Forelimb muscle (tissue), 1 donor: ENCODE measurements at regions not wholly inside any gene's neighbourhood (a gene's known extent, or its start where the extent isn't known, plus 50 kb on each side); places are given as distances from the start of the nearest gene placed in this dataset.
"Not testable (repeated sequence)": the region's sequence is repeated elsewhere in the genome, so short reads cannot be mapped to it uniquely, and the experiment has no call there.

Experiments used
- DNase-seq: peaks from one replicate; pipeline ENCODE4 v3.0.0-alpha.2; 2013; ENCODE audit warnings: low read depth

DNA sequence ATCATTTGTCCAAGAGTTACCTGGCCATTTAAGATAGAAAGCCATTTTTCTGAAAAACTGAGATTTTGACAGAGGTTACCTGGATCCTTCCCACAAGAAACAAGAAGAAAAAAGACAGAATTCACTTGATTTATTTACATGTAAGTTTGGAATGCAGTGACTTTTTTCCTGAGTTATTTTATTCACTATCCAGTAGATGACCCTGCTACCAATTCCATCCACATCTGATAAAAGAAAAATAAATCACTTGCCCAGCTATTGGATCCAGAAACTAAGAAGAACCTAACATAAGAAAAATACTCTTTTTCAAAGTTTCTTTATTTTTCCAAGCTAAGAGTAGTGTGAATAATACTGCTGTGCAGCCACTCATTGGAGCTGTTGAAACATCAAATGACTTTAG, 275.2 kb downstream of the CETN3 start:
- no peak for DNase-seq

DNA sequence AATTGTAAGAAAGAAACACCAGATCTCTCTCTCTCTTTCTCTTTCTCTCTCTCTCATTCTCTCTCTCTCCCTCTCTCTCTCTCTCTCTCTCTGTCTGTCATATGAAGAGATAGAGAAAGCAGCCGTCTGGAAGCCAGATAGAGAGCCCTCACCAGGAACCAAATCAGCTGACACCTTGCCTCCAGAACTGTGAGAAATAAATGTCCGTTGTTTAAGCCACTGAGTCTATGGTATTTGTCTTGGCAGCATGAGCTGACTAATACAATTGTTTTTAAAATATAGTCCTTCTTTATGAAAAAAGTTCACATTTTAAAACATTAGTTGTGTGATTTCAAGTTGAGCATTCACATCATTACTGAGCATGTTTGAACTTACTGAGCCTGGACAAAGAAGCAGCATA, 275.6 kb downstream of the CETN3 start:
- no peak for DNase-seq

DNA sequence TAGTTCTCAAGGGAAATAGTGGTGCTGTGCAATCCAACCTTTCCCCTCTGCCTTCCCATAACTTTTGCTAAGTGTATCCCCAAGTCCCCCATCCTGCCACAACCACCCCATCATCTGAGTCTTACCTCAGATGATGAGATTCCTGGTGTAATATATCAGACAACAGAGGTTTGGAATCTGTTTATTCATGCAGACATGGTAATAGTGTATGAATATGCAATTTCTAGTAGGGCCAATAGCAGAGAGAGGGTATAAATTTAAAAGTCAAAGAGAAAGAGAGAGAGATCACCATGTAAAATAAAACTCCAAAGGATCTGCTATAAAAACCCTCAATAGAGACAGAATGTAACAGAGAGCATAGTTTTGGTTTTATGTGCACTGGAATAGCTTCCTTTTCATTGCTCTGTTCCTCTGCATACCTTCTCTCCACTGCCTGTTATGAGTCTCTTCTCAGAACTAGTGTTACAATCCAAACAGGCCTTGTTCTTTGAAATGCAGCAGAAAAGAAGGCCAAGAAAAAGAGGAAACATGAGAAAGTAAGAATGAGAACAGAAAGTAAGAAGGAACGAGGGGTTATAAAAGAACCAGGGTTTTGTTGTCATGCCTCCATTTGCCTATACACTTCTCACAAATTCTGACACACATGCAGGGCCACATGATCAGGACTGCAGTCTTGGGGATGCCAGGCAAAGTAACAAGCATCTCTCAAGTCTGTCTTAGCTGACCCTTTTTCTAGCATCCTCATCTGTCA, 278.0 kb downstream of the CETN3 start:
- DNase-seq: no peak

DNA sequence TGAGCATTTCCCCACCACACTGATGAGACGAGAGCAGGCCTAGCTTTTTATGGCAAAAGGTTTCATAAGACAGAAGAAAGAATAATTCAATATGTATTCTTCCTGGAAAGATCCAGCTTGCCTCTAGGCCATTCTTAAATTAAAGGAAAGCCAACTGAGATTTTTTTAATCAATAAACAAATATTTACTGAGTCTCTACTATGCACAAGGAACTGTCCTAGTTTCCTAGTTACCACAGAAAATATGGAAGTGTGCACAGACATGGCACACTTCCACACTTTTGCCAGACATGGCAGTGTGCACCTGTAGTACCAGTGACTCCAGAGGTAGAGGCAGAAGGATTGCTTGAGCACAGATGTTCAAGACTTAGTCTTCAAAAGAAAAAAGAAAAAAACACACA, 281.0 kb downstream of the CETN3 start:
- DNase-seq: no peak

DNA sequence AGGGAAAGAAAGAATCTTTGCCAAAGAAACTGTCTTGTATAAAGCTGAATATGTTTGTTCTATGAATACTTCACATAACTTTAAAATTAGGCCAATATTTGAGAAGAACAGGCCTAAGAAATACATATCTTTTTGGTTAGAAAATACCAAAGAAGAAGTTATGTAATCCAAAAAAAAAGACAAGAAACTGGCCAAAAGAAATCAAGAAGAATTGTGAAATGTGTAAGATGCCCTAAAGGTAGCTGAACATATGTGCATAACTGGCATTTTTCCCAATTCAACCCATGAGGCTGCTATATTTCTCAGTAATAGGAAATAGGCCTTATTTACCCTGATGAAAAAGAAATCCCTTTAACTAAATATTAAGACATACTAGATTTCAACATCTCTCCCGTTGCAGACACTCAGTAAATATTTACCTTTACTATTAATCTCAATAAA, 290.0 kb downstream of the CETN3 start:
- no peak for DNase-seq

DNA sequence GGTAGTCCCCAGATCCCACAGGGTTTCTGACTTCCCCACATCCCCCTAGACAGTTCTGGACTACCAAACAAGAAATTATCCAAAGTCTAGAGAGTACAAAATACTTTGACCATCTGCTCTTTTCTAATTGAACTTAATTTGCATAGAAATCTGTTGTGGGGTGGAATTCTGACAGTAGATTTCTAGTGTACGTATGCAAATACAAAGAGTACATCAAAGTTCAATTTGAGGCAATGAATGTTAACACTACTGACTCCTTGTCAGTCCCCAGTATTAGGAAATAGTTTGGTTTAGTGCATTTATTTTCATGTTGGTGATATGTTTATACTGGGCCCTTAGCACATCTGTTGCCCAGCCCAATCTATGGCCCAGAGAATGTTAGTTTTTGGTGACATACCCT, 292.6 kb downstream of the CETN3 start:
- no peak for DNase-seq

DNA sequence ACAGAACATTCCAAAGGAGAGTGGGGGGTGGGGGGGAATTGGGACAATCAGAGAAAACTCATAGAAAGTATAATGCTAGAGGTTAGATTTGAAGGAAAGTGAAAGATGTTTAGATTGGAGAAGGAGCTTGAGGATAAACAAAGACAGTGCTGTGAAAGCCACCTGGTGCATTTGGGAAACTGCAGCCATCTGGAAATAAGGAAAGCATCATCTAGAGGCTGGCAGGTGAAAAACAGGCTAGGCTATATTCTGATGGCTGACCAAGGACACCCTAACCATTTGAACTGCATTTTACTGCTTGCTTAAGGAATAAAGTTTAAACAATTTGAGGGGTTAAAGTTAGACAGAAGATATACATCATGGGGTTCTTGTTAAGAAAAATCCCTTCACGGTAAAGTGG, 296.4 kb downstream of the CETN3 start:
- no peak for DNase-seq

DNA sequence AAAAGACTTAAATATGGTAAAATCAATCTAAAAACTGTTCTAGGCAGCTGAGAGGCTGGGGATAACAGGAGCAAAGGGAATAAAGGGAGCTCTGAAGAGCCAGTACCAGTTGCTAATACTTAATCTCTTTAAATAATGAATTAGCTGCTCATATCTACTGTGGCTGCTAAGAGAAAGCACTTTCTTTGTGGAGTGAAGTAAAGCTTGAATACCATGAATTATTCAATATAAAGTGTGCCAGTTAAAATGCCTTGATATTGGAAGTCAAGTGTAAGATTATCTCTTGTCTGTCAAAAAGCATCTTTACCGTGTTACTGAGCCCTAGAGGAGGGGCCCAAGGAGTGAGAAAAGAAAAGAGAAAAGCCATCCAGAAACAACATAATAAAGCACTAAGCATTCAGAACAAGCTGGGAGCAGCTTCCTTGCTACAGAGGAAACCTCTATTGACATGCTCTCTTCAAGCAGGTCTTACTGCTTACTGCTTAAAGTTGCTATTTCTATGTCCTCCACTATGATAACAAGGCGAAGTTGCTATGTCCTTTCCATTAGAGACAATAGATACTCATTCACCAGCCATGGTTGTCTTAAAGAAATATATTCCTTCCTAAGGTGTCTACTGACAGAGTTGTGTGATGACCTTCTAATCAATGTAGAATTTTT, 297.4 kb downstream of the CETN3 start:
- no peak for DNase-seq

DNA sequence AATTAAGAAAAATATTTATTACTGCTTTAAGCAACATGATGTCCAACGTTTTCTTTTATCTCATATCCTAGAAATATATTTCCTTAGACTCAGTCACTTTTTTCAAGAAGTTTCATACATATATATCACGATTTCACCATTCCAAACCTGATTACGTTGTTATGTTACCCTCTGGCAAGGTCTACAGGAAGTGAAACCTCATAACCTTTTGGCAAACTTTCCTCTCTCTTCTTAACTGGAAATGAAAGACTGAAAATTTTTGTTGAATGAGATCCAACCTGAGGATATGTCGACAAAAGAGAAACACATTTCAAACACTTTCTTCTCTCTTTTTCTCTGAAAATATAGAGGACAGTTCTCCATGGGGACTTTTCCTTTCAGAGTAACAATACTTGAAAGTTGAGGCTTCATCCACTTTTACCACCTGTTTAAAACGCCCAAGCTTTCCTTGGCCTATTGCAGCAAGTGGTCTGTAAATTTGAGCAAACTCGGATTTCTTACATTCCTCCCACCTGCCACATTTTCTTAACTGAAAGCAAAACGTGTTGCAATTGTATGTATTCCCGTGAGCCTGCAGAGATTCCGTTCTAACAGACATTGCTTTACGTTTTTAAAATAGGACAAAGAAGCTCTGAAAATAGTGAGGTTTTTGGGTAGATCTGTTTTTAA, 298.1 kb downstream of the CETN3 start:
- DNase-seq: no peak

DNA sequence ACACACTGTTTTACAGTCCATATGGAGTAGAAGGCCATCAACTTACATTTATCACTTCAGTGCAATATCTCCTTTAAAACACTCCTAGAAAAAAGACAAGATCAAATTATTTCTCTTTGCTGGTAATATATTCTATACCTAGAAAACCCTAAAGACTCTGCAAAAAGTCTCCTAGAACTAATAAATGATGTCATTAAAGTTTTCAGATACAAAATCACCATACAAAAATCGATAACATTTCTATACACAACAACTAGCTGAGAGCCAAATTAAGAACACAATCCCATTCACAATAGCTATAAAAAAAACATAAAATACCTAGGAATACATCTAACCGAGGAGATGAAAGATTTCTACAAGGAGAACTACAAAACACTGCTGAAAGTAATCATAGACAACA, 300.3 kb downstream of the CETN3 start:
- DNase-seq: no peak

DNA sequence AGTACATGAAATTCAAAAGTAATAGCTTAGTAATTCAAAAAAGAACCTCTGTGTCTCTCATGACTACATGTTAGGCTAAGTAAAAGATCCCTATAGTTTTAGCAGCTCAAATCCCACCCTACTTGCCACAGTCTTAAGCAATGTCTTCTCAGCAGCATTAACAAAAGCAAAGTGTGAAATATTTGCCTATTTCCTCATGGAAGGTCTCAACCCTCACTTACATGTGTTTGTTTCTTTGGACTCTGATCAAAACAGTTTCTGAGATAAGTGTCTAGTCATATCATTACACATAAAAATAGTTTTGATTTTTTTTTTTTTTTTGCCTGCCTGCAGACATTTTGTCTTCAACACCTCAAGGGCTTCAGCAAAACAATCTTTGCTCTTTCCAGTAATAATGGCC, 310.5 kb downstream of the CETN3 start:
- no peak for DNase-seq

DNA sequence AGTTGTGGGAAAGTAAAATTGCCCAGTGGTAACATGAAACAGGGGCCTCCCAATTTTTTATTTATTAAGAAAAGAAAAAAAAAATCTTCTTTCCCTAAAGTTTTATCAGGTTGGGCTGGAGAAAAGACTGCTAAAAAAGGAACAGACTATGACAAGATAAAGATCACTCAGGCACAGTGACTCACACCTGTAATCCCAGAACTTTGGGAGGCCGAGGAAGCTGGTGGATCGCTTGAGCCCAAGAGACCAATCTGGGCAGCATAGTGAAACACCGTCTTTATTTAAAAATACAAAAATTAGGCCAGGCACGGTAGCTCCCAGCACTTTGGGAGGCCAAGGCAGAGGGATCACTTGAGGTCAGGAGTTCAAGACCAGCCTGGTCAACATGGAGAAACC, 312.5 kb downstream of the CETN3 start:
- DNase-seq: no peak

DNA sequence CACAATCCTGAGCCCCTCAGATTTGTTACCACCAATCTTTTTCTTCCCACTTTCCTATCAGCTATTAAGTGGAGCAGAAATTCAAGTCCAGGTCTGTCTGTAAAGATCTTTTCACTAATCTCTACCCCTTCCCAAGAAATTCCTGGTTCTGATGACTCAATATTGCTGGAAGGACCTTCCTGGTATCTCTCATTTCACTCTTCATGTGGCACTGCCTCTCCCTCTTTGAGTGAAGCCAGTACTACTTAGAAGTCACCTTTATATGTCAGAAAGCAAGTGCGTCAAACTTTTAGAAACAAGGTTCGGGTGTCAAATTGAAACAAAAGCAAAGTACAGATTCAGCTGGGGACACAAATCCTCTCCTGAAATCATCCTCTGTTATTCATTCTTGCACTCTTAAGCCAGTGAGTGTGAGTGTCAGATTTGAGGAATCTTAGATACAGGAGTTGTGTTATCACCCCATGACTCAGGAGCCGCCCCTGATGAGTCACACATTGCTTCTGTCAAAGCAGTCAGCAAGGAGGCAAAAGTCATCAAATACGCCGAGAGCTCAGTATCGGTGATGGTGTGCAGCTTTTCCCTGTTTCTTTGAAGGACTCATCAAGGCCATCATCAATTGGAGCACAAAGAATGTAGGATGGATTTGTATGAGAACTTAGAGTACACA, 313.0 kb downstream of the CETN3 start:
- no peak for DNase-seq

DNA sequence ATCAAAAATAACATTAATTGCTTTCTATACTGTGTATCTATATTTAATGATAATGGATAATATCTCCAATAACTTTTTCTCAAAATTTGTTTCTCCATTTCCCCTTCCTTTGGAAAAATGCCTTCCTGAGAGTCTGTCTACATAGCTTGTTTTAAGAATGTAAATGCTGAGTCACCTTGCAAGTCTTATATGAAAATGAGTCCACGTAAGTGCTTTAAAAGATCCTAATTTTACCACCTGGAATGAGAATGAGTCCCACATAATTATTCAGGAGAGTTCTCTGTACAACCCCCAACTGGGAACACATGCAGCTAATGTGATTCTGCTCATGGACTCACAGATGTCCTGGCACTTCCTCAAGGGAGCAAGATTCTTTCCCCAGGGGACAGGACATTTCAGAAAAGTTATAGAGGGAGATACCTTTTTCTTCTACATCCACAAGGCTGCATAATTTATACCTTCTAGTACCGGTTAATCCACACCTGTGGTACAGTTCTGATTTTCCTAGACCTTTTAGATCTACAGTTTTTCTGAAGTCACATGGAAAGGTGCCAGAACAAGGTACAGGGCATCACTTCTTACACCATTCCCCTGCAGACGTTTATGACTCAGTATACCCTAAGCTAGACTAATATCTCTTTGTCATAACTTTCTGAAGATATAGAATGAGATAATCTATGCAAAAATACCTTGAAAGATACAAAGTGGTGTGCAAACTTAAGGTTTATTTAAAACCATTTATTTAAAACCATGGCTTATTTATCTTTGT, 314.1 kb downstream of the CETN3 start:
- no peak for DNase-seq

DNA sequence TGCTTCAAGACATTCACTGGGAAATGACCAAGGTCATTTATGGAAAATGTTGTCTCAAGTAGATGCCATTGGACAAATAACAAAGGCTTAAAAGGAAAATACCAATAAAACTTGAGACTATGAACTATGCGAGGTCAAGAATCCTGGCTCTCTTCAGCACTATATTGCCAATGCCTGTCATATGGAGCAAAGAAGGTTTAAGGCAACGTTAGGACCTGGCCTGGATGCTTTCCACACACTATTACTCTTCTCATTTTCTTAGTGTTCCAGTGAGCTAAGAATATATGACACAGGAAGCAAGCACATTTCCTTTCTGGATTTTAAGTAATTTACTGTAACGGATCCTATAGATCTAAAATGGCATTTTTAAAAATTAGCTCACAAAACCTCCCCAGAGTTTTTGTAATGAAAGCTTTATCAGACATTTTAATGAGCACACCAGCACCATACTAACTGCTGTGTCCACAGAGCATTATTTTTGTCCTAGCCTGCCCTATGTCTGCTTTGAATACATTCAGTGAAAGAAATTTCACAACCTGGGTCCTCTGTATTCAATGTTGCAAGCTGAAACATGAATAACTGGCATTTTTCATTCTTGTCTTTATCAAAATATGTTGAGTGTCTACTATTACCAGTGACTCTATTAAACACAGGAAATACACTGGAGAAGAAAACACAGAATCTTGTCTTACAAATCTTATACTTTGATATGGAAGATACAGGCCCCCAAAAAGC, 315.6 kb downstream of the CETN3 start:
- DNase-seq: no peak

DNA sequence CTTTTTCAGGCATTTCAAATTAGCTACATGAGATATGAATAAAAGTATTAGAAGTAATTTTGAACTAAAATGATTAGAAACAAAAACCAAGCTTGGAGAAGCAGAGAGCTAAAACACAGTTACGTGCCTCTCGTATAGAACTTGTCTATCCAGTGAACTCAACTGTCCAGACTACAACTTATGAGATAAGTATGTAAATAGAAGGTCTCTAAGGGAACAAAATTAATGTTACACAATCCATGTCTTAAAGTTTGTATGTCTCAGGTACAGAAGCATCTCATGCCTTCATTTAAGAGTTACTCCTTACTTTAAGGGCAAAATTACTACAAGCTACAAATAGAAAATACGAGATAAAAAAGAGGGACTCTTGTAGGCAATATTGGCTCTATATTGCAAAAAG, 316.8 kb downstream of the CETN3 start:
- DNase-seq: no peak

DNA sequence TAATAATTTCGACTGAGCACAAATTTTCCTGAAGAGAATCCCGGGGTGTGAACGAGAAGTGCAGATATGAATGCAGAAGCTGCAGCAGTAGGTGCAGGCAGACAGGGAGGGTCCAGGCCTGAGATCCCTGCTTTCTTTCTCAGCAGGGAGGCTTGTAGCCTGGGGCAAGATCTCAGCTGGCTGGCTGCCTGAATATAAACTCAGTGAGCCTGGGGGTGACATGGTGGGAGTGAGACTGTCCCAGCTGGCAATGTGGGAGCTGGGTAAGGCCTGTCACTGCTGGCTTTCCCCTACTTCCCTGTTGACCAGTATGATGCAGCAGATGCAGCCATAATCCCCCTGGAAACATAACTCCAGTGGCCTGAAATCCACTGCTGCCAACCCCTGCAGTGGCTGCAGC, 325.2 kb downstream of the CETN3 start:
- no peak for DNase-seq

DNA sequence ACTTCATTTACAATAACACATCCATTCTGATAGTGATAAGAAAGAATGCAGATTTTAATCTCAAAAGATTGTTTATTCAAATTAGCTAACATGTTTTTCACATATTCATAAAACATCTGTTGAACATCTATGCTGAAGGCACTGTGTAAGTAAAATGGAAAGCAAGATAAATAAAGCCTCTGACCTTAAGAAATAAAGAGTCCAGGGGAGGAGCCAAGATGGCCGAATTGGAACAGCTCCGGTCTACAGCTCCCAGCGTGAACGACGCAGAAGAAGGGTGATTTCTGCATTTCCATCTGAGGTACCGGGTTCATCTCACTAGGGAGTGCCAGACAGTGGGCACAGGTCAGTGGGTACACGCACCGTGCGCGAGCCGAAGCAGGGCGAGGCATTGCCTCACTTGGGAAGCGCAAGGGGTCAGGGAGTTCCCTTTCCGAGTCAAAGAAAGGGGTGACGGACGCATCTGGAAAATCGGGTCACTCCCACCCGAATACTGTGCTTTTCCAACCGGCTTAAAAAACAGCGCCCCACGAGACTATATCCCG, 336.5 kb downstream of the CETN3 start:
- not testable (repeated sequence) for DNase-seq

DNA sequence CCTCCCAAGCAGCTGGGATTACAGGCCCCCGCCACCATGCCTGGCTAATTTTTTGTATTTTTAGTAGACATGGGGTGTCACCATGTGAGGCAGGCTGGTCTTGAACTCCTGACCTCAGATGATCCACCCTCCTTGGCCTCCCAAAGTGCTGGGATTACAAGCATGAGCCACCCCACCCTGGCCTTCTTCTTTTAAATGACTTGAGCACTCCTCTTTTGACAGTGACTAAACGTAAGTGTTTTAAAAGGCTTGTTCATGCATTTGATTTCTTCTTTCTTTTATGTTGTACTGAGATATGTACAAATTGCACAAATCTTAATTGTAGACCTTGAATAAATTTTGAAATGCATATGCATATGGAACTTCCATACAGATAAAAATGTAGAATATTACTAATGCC, 337.9 kb downstream of the CETN3 start:
- DNase-seq: no peak

DNA sequence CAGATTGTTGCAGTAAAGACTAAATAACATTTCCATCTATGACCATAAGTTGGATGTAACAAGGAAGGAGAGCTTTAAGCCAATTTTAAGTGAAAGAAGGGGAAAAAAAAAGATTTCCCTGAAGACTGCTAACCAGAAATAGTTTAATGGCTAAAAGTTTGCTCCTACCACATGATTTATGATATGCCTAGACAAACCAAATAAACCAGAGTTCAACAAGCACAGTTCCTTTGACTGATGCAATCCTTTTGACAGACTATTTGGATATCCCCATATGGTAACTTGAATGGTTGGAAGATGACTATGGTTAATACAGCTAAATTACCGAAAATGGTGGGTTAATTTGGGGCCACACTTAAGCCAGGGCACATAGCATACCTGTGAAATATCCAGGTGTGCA, 338.5 kb downstream of the CETN3 start:
- no peak for DNase-seq

DNA sequence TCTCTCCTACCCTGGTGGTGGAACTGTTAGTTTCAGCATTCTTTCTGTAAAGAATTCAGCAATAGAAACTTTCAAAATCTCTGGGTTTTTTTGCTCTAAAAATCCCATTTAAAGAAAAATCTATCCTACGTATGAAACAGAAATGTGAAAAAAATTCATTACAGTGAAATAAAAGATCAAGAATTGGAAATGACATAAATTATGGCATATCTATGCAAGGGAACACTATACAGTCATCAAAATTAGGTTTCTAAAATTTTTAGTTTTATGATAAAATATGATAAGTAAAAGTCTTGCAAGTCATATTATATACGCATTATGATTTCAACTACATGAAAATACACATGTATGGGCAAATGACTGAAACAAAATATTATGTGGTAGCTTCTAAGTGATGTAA, 342.6 kb downstream of the CETN3 start:
- no peak for DNase-seq
